ENCODE measurements at regions not wholly inside any gene's neighbourhood (a gene's known extent, or its start where the extent isn't known, plus 50 kb on each side); places are given as distances from the start of the nearest gene placed in this dataset.
A peak's percentile ranks its signal among the peaks of the same experiment; 100 is the strongest.

DNA sequence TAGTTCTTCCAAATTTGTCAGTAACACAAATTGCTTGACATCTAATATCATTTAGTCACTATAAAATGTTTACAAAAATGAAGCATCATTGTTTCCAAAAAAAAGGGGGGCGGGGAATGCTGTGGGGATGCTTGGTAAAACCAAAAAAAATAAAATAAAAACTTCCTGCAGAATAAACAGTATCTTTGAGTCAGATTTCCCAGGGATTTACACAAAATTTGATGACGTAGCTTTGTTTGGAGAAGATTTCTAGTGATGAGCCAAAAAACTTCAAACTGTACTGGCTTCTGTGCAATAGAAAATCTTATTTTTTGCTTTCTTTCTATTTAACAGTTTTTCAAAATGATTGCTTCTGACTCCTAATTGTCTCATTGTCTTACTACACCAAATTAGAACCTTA, 80.0 kb downstream of the MZT1 start:
- H3K27ac ChIP-seq = no peak overlapping the region
- TF ChIP-seq, protein P1, sequence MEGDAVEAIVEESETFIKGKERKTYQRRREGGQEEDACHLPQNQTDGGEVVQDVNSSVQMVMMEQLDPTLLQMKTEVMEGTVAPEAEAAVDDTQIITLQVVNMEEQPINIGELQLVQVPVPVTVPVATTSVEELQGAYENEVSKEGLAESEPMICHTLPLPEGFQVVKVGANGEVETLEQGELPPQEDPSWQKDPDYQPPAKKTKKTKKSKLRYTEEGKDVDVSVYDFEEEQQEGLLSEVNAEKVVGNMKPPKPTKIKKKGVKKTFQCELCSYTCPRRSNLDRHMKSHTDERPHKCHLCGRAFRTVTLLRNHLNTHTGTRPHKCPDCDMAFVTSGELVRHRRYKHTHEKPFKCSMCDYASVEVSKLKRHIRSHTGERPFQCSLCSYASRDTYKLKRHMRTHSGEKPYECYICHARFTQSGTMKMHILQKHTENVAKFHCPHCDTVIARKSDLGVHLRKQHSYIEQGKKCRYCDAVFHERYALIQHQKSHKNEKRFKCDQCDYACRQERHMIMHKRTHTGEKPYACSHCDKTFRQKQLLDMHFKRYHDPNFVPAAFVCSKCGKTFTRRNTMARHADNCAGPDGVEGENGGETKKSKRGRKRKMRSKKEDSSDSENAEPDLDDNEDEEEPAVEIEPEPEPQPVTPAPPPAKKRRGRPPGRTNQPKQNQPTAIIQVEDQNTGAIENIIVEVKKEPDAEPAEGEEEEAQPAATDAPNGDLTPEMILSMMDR (conservative IDR thresholded peaks at IDR 0.05) = no peak

DNA sequence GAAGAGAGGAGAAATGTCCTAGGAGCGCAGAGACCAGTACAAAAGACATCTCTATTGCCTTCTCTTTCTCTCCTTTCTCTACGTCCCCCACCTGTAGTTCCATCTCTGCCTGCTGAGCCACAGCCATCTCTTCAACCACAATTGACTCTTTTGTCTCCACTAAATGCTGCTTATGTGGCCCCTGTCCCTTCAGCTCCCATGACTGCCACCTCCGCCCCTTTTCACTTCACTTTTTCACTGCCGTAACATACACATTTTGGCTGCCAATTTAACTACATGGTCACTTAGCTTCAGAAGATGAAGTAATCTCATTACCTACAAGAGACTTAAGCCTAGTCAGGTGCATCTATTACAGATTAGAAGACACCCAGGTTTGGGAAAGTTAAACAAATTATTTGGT, 81.9 kb downstream of the MZT1 start:
- H3K27ac ChIP-seq = no peak overlapping the region
- TF ChIP-seq, protein P1 (conservative IDR thresholded peaks at IDR 0.05) = no peak

DNA sequence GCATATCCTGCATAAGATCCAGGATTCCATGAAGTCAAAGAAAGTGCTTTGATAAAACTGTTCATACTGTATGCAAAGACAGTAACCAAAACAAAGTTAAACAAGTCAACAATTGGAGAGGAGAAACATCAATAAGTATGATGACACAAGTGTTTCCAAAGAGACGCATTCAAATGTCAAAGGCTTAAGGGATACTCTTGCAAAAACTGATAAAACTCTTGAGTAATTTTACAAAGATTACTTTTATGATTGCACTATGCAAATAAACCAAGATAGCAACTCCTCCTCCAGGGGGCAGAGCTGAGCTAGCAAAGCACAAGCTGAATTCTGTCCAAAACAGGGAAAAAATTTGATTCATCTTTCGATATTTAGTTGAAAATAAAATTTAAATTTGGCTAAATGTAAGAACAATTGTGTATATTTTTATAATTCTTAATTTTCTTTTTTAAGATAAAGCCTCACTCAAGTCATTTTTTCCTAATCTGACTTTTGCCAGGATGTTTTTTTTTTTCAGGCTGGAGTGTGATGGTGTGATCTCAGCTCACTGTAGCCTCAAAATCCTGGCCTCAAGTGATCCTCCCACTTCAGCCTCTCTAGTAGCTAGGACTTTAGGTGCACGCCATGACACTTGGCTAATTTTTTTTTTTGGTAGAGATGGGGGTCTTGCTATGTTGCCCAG, 84.0 kb downstream of the MZT1 start:
- TF ChIP-seq, protein P1 (conservative IDR thresholded peaks at IDR 0.05) = peak; percentile 33
- no peak overlapping the region for H3K27ac ChIP-seq

DNA sequence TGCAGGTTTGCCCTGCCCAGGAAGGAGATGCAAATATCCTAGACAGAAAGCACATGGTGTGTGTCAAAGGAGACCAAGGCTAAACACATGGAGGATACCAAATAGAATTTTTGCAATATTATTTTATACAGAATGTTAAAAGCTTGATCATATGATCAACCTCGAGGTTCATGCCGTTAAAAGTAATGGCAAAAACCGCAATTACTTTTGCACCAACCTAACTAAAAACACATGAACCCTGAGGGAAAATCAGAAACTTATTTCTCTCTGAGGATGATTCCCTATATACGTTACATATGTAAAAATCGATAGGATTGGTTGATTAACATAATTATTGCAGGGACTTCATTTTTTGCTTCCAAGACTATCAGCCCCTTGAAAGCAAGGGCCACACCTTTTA, 88.1 kb downstream of the MZT1 start:
- TF ChIP-seq, protein P1 (conservative IDR thresholded peaks at IDR 0.05) = no peak

DNA sequence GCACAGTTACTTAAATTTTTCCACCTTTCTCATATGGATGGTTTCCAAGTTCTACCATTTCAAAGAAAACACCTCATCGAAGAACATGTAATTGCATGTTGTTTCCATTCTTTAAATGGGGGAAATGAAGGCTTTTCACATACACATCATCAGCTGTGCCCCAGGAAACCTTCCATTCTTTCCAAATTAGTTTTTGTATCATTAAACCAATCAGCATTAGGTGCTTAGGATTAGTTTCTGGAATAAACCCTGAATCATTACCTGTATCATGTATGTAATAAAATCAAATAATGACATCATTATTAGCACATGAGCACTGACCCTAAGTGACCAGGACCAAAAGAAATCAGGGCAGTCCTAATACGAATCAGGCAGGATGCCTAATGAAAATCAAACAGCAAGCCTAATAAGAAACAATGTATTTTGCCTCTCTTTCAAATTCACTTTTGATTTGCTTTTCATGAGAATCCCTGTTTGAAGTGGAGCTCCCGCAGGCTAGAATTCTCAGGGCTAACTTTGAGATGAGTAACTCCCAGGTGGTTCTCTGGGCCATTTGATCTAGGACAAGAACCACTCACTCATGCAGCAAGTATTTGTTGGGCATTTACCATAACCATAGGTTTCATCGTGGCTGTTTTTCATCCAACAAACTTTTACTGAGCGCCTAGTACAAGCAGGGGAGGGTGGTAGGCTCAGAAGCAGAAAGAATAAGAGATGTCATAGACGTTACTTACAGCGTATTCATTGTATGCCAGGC, 89.2 kb downstream of the MZT1 start:
- TF ChIP-seq, protein P1 (conservative IDR thresholded peaks at IDR 0.05) = no peak
- H3K27ac ChIP-seq = no peak overlapping the region

More for the DNA sequence above, 88.1 kb downstream of the MZT1 start:
- no peak overlapping the region for H3K27ac ChIP-seq

DNA sequence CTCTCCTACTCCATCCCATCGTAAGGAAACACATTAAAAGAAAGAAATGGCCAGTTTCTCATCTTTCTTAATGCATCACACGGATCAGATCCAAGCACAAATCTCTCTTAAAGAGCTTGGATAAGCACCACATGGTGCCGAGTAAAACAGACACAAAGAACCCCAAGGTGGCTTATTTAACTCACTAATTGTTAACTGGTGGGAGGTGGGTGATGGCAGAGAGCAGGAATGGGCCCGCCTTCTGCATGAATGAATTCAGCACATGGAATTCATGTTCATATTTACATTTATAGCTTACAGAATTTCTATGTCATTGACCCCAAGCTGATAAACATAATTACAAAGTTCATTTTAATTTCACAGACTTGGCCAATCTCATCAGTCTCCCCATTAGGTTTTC, 89.9 kb downstream of the MZT1 start:
- TF ChIP-seq, protein P1 (conservative IDR thresholded peaks at IDR 0.05) = no peak

DNA sequence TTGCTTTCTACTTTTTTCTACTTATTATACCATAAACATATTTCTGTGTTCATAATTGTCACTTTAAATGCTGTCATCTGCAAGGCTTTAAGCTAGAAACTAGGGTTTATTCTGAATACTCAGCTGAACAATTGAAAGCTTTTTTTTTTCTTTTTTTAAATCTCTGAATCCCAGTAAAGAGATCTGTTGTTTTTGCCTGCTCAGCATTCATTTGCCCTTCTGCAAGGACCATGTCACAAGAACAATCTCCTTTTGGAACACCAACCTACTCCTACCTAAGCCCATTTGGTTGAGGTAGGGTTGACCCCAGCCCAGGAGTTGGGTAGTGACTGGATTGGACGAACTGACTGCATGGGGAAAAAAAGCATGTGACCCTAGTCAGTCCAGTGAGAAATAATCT, 92.6 kb downstream of the MZT1 start:
- no peak overlapping the region for H3K27ac ChIP-seq
- TF ChIP-seq, protein P1 (conservative IDR thresholded peaks at IDR 0.05) = no peak

More for the DNA sequence above, 89.9 kb downstream of the MZT1 start:
- no peak overlapping the region for H3K27ac ChIP-seq
